ENCODE measurements at regions not wholly inside any gene's neighbourhood (a gene's known extent, or its start where the extent isn't known, plus 50 kb on each side); places are given as distances from the start of the nearest gene placed in this dataset.

- TF ChIP-seq CTCF (IDR thresholded peaks at IDR 0.05) = no peak
- no peak for TF ChIP-seq POLR2A (IDR thresholded peaks at IDR 0.05)
Measured at GRCh38 chr9:107707915-107708441, 218.4 kb upstream of the KLF4 start.
